Neural crest cell (in vitro differentiated cells): ENCODE measurements at regions not wholly inside any gene's neighbourhood (a gene's known extent, or its start where the extent isn't known, plus 50 kb on each side); places are given as distances from the start of the nearest gene placed in this dataset.

Source experiments
- DNase-seq: peaks from one replicate; pipeline ENCODE4 v3.0.0; 2021; ENCODE audit warnings: low read depth, mixed read lengths, low spot score
- H3K27ac Mint-ChIP-seq: one replicate; pipeline ENCODE4 v1.8.0; 2021; ENCODE audit warnings: mild to moderate bottlenecking, mixed read lengths; ENCODE audit not compliant: unreplicated experiment
- H3K27me3 Mint-ChIP-seq: 2 replicates; pipeline ENCODE4 v1.8.0; 2021; ENCODE audit warnings: low read depth, mild to moderate bottlenecking, mixed read lengths
- H3K36me3 Mint-ChIP-seq: 2 replicates; pipeline ENCODE4 v1.8.0; 2021; ENCODE audit warnings: low read depth, mild to moderate bottlenecking, mixed read lengths
- H3K4me1 Mint-ChIP-seq: 2 replicates; pipeline ENCODE4 v1.8.0; 2021; ENCODE audit warnings: mixed read lengths
- H3K4me3 Mint-ChIP-seq: one replicate; pipeline ENCODE4 v1.8.0; 2021; ENCODE audit warnings: mild to moderate bottlenecking, mixed read lengths
- H3K9me3 Mint-ChIP-seq: 2 replicates; pipeline ENCODE4 v1.8.0; 2021; ENCODE audit warnings: mixed read lengths
- TF ChIP-seq, protein P1 (sequence below): fragments of 200-600 bp; sonication (generic); conservative IDR thresholded peaks from 2 replicates; pipeline ENCODE4 v1.5.0; 2021; ENCODE audit warnings: antibody characterized with exemption, mild to moderate bottlenecking

DNA sequence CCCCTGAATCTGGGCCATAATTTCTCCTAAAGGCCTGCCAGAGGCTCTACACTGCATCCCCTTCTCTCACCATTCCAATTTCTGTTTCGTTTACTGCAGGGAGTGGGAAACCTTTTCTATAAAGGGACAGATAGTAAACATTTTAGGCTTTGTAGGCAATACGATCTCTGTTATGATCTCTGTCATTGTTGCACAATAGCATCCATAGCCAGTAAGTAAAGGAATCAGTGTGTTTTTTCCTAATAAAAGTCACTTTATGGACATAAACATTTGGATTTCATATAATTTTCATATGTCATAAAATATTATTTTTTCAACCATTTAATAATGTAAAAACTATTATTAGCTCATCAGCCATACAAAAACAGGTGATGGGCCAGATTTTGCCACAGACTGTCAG lies 531.7 kb downstream of the DSC3 start:
- Mint-ChIP-seq H3K4me1 (no peaks in the 10 kb centered on the region), H3K4me3 (no peak overlapping the region), H3K9me3 (peaks cover 2% of the 10 kb centered on the region), H3K36me3 (no peaks in the 10 kb centered on the region), H3K27me3 (no peaks in the 10 kb centered on the region), H3K27ac (no peak overlapping the region)
- DNase-seq = no peak
- TF ChIP-seq, protein P1, sequence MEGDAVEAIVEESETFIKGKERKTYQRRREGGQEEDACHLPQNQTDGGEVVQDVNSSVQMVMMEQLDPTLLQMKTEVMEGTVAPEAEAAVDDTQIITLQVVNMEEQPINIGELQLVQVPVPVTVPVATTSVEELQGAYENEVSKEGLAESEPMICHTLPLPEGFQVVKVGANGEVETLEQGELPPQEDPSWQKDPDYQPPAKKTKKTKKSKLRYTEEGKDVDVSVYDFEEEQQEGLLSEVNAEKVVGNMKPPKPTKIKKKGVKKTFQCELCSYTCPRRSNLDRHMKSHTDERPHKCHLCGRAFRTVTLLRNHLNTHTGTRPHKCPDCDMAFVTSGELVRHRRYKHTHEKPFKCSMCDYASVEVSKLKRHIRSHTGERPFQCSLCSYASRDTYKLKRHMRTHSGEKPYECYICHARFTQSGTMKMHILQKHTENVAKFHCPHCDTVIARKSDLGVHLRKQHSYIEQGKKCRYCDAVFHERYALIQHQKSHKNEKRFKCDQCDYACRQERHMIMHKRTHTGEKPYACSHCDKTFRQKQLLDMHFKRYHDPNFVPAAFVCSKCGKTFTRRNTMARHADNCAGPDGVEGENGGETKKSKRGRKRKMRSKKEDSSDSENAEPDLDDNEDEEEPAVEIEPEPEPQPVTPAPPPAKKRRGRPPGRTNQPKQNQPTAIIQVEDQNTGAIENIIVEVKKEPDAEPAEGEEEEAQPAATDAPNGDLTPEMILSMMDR = no peak

DNA sequence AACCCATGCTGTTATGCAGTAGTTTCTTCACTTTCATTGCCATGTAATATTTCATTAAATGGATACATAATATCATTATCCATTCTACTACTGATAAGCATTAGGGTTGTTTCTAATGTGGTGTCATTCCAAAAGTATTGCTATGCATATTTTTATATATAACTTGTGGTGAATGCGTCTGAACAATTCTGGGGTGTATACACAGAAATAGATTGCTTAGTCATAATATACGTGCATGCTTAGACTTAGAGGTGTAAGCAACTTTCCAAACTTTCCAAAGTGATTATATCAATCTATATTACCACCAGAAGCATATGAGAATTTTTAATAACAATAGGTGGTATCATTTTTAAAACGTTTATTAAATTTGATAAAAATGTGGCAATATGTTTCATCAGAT lies 540.9 kb downstream of the DSC3 start:
- no peak overlapping the region for H3K4me3 Mint-ChIP-seq
- no peaks in the 10 kb centered on the region for H3K36me3 Mint-ChIP-seq
- peaks cover 2% of the 10 kb centered on the region for H3K9me3 Mint-ChIP-seq
- H3K27me3 Mint-ChIP-seq = no peaks in the 10 kb centered on the region
- TF ChIP-seq, protein P1 = no peak
- DNase-seq = no peak
- no peak overlapping the region for H3K27ac Mint-ChIP-seq
- no peaks in the 10 kb centered on the region for H3K4me1 Mint-ChIP-seq

DNA sequence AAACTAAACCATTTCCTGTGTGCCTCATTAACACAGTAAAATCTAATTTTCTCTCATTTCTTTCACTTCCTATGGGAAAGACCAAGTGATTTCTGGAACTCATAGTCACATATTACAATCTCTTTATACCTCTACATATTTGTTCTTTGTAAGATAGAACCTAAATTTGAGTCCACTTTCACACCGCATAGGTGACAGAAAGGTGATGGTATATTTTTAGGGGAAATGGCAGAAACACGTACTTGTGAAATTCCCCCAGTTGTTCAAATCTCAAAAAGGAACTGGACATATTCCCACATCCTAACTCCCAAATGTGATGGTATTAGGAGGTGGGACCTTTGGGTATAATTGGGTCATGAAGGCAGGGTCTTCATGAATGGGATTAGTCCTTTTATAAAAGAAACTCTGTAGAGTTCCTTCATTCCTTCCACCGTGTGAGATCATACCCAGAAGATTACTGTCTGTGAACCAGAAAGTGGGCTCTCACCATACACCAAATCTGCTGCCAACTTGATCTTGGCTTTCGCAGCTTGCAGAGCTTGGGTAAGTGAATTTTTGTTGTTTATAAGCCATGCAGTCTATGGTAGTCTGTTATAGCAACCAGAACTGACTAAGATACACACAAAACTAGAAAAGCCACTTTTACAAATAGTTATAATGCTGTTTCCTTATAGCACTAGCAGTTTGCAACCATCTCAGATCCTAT lies 542.1 kb downstream of the DSC3 start:
- TF ChIP-seq, protein P1 = no peak
- no peak for DNase-seq
- Mint-ChIP-seq H3K4me1 (no peaks in the 10 kb centered on the region), H3K4me3 (no peak overlapping the region), H3K9me3 (peaks cover 2% of the 10 kb centered on the region), H3K27me3 (no peaks in the 10 kb centered on the region), H3K27ac (no peak overlapping the region), H3K36me3 (no peaks in the 10 kb centered on the region)

DNA sequence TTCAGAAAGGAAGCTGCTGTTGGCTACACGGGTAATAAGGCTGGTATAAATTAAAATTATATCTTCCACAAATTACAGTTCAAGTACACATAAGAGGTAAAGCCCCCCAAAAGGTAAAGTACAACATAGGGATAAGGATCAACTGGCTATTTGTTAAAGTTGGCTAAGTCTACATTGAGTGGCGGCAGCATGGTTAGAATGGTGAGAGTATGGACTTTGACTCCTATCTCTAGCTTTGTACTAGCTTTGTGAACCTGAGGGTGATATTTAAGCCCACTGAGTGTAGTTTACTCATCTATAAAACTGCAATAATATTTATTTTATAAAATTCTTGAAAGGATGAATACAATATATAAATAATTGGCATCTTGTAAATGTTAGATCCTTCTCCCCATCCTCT lies 542.8 kb downstream of the DSC3 start:
- DNase-seq = no peak
- no peak overlapping the region for H3K4me3 Mint-ChIP-seq
- no peaks in the 10 kb centered on the region for H3K36me3 Mint-ChIP-seq
- H3K27me3 Mint-ChIP-seq = no peaks in the 10 kb centered on the region
- H3K9me3 Mint-ChIP-seq = peaks cover 2% of the 10 kb centered on the region
- TF ChIP-seq, protein P1 = no peak
- no peaks in the 10 kb centered on the region for H3K4me1 Mint-ChIP-seq
- no peak overlapping the region for H3K27ac Mint-ChIP-seq

DNA sequence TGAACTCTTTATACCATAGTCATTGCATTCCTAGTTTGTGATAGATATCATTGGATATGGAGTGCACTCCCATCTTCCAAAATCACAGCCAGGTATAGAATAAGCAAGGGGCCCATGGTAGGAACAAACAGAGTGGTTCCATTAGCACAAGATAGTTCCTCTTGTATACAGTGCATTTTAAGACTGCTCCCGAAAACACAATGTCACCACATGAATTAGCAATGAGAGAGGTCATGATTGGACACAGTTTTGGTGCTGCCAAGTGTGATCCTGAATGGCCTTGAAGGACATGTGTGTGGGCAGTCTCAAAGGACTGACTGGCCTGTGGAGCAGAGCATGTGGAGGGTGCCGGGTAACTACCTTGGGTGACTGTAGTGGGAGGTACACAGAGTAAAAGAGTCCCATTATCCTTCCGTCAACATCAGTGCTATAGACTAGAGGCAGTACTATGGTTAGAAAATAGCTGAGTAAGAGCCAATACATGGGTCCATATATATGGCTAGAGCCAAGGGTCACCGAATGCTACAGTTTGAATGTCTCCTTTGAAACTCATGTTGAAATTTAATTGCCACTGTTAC lies 549.9 kb downstream of the DSC3 start:
- peaks cover 4% of the 10 kb centered on the region for H3K9me3 Mint-ChIP-seq
- no peak overlapping the region for H3K4me3 Mint-ChIP-seq
- no peak for DNase-seq
- no peaks in the 10 kb centered on the region for H3K36me3 Mint-ChIP-seq
- peaks cover 7% of the 10 kb centered on the region for H3K4me1 Mint-ChIP-seq
- H3K27me3 Mint-ChIP-seq = no peaks in the 10 kb centered on the region
- H3K27ac Mint-ChIP-seq = no peak overlapping the region
- TF ChIP-seq, protein P1 = no peak
